H1 (cell line): ENCODE measurements at regions not wholly inside any gene's neighbourhood (a gene's known extent, or its start where the extent isn't known, plus 50 kb on each side); places are given as distances from the start of the nearest gene placed in this dataset.

Source experiments
- CHD1 ChIP-seq: IDR thresholded peaks from 2 replicates; pipeline ENCODE4 v1.6.1; 2012; ENCODE audit warnings: low read depth, low read length, improper control_type of control experiment
- CTCF ChIP-seq, 3 experiments: IDR thresholded peaks; 1 replicate in 2 of 3; 2 replicates in 1 of 3; pipeline versions ENCODE4 v1.5.1 to v1.6.1; 2011; ENCODE audit warnings: low read length in 3 of 3, mild to moderate bottlenecking in 3 of 3, inconsistent platforms in 2 of 3, low read depth in 1 of 3, moderate library complexity in 1 of 3; ENCODE audit not compliant: insufficient read depth in 1 of 3; ENCODE audit errors: control extremely low read depth in 1 of 3
- EZH2 ChIP-seq: fragments of 200-600 bp; sonication (generic); IDR thresholded peaks from 2 replicates; pipeline ENCODE4 v1.7.1; 2012; ENCODE audit warnings: low read depth, mild to moderate bottlenecking, moderate library complexity, low read length, inconsistent platforms; ENCODE audit not compliant: severe bottlenecking
- FOSL1 ChIP-seq: IDR thresholded peaks from 2 replicates; pipeline ENCODE4 v1.6.1; 2011; ENCODE audit warnings: mild to moderate bottlenecking, low read depth, low read length, moderate library complexity; ENCODE audit not compliant: insufficient read depth
- HDAC6 ChIP-seq: IDR thresholded peaks from one replicate; pipeline ENCODE4 v1.7.1; 2012; ENCODE audit warnings: low read depth, mild to moderate bottlenecking, inconsistent platforms, low read length, moderate library complexity
- POLR2A ChIP-seq, 2 experiments: IDR thresholded peaks; 1 replicate in 1 of 2; 2 replicates in 1 of 2; pipeline ENCODE4 v1.6.1; 2011; ENCODE audit warnings: low read depth in 2 of 2, low read length in 2 of 2, mild to moderate bottlenecking in 2 of 2; ENCODE audit errors: control extremely low read depth in 1 of 2
- TF ChIP-seq, protein P1 (sequence below): IDR thresholded peaks from 2 replicates; pipeline ENCODE4 v1.6.1; 2011; ENCODE audit warnings: low read length, improper control_type of control experiment

- TF ChIP-seq CTCF (IDR thresholded peaks at IDR 0.05; ENCODE audit: control extremely low read depth in 1 of 3, insufficient read depth in 1 of 3, low read depth in 1 of 3, low read length in 3 of 3) (no peak), POLR2A (IDR thresholded peaks at IDR 0.05; ENCODE audit: control extremely low read depth in 1 of 2, low read depth in 2 of 2, low read length in 2 of 2) (no peak), CHD1 (no peak), EZH2 (no peak), HDAC6 (no peak), FOSL1 (no peak)
- TF ChIP-seq, protein P1, sequence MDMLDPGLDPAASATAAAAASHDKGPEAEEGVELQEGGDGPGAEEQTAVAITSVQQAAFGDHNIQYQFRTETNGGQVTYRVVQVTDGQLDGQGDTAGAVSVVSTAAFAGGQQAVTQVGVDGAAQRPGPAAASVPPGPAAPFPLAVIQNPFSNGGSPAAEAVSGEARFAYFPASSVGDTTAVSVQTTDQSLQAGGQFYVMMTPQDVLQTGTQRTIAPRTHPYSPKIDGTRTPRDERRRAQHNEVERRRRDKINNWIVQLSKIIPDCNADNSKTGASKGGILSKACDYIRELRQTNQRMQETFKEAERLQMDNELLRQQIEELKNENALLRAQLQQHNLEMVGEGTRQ: no peak
Measured at GRCh38 chr17:17403899-17404576, 72.8 kb upstream of the MED9 start.
